Transverse colon (tissue), 4 donors: ENCODE measurements at regions not wholly inside any gene's neighbourhood (a gene's known extent, or its start where the extent isn't known, plus 50 kb on each side); places are given as distances from the start of the nearest gene placed in this dataset.

Experiments used
- DNase-seq: peaks from one replicate; pipeline ENCODE4 v3.0.0-alpha.2; 2019
- H3K27ac ChIP-seq, 4 donors: fragments of 200-600 bp; sonication (generic); 2 replicates each; pipeline ENCODE4 v1.5.1; 2016 to 2018; ENCODE audit warnings: inconsistent platforms in 4 of 4
- H3K27me3 ChIP-seq: fragments of 200-600 bp; sonication (generic); 2 replicates; pipeline ENCODE4 v1.5.1; 2017; ENCODE audit warnings: inconsistent platforms
- H3K36me3 ChIP-seq, 4 donors: fragments of 200-600 bp; sonication (generic); 2 replicates each; pipeline ENCODE4 v1.5.1; 2017 to 2019; ENCODE audit warnings: inconsistent platforms in 4 of 4
- H3K4me1 ChIP-seq, 4 donors: fragments of 200-600 bp; sonication (generic); 2 replicates each; pipeline ENCODE4 v1.5.1; 2017 to 2020; ENCODE audit warnings: inconsistent platforms in 4 of 4
- H3K4me3 ChIP-seq, 4 donors: fragments of 200-600 bp; sonication (generic); 1 replicate in 1 of 4; 2 replicates in 3 of 4; pipeline versions ENCODE4 v1.5.1 to v1.6.1; 2017 to 2019; ENCODE audit warnings: inconsistent platforms in 4 of 4
- H3K9me3 ChIP-seq, 2 donors: fragments of 200-600 bp; sonication (generic); 2 replicates each; pipeline ENCODE4 v1.5.1; 2017 to 2019; ENCODE audit warnings: inconsistent platforms in 2 of 2
- EP300 ChIP-seq: sonication (generic); formaldehyde crosslinking; IDR thresholded peaks from one replicate; pipeline ENCODE4 v1.6.1; 2017; ENCODE audit warnings: antibody characterized with exemption, low read depth
- POLR2A ChIP-seq: fragments of 450-650 bp; IDR thresholded peaks from one replicate; pipeline ENCODE4 v1.6.1; 2016; ENCODE audit warnings: antibody characterized with exemption, mild to moderate bottlenecking, moderate library complexity
- POLR2AphosphoS5 ChIP-seq, 3 donors: sonication (generic); formaldehyde crosslinking; IDR thresholded peaks; one replicate each; pipeline ENCODE4 v1.6.1; 2016; ENCODE audit warnings: antibody characterized with exemption in 3 of 3
- WGBS, 2 donors: methylation state at CpG; one replicate each; pipeline ENCODE4 v1.1.5; 2018; ENCODE audit warnings: low coverage in 1 of 2; 5-methylcytosine and 5-hydroxymethylcytosine counted together
- in situ Hi-C, 4 donors: fragments of 200-750 bp; cut with MboI; loops; one replicate each; pipeline versions ENCODE4 v1.15.0 to v1.15.1; 2017; ENCODE audit warnings: low sequenced_read_pairs in 3 of 4, low pct_ligation_motif_present in 1 of 4, low pct_unique_long_range_greater_than_20kb in 1 of 4
- intact Hi-C: fragments of 100-400 bp; cut with DNase I; formaldehyde crosslinking; loops from one replicate; pipeline ENCODE4 v1.15.1; 2023; ENCODE audit warnings: low total_unique reads
- TF ChIP-seq, protein P1 (sequence below), 5 experiments: fragments of 200-600 bp in 3 of 5; fragments of 450-650 bp in 2 of 5; sonication (generic) in 3 of 5; IDR thresholded peaks; 1 replicate in 2 of 5; 2 replicates in 3 of 5; pipeline ENCODE4 v1.5.1; 2016 to 2017; ENCODE audit warnings: antibody characterized with exemption in 5 of 5, inconsistent platforms in 3 of 5, mild to moderate bottlenecking in 2 of 5, moderate library complexity in 1 of 5

DNA sequence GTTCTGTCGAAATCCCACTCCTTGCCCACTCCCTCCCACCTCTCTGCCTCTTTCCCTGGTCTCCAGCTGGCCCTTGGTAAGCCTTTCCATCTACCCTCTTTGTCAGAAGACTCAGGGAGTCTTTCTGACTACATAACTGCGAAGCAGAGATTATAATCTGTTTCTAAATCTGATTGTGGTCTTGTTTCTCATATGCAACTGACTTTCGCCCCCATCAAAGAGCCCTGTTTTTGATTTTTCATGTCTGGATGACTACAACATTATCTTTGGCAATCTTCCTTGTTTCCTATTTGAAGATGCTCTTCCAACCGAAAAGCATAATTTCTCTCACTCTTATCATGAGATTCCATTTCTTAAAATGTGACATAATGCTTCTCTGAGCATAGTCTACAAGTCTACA lies 218.2 kb upstream of the ADAMTSL1 start:
- H3K4me1 ChIP-seq = peaks cover 0 to 16% (median 0%) of the 10 kb centered on the region in 4 donors
- H3K4me3 ChIP-seq = no peak overlapping the region
- H3K36me3 ChIP-seq = no peaks in the 10 kb centered on the region
- in situ Hi-C loops = loop anchor here (10.0 to 25.0 kb wide), 4 partner anchors 179 to 779 kb away; partner anchors contain the start of gene SAXO1 (in 1 of the 4)
- H3K9me3 ChIP-seq = no peaks in the 10 kb centered on the region
- no peak overlapping the region for H3K27ac ChIP-seq
- TF ChIP-seq, protein P1, sequence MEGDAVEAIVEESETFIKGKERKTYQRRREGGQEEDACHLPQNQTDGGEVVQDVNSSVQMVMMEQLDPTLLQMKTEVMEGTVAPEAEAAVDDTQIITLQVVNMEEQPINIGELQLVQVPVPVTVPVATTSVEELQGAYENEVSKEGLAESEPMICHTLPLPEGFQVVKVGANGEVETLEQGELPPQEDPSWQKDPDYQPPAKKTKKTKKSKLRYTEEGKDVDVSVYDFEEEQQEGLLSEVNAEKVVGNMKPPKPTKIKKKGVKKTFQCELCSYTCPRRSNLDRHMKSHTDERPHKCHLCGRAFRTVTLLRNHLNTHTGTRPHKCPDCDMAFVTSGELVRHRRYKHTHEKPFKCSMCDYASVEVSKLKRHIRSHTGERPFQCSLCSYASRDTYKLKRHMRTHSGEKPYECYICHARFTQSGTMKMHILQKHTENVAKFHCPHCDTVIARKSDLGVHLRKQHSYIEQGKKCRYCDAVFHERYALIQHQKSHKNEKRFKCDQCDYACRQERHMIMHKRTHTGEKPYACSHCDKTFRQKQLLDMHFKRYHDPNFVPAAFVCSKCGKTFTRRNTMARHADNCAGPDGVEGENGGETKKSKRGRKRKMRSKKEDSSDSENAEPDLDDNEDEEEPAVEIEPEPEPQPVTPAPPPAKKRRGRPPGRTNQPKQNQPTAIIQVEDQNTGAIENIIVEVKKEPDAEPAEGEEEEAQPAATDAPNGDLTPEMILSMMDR (IDR thresholded peaks at IDR 0.05) = no peak
- TF ChIP-seq EP300 (no peak), POLR2AphosphoS5 (IDR thresholded peaks at IDR 0.05) (no peak), POLR2A (no peak)
- DNase-seq = no peak
- intact Hi-C loops = loop anchor here (5.0 kb wide), 2 partner anchors 182 to 777 kb away; partner anchors contain the start of gene SAXO1
- WGBS, 2 donors = 57 to 61% methylated on average over 4 of the region's 4 CpGs
- no peaks in the 10 kb centered on the region for H3K27me3 ChIP-seq

DNA sequence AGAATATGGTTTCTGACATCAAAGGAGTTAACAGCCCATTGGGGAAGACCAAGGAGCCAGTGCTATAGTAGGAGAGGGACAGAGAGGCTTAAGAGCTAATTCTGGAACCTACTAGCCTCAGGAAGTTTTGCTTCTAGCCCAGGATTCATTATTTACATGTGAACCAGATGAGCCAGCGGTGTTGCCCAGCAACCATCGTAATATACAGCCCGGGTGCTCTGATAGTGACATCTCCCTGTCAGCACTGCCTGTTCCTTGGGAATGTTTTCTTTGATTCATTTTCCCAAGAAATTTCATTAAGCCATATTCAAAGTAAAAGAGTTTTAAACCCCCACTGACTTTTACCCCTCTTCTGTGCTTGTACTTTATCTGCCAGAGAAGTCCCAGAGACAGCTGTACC lies 217.4 kb upstream of the ADAMTSL1 start:
- intact Hi-C loops = loop anchor here (5.0 kb wide), 2 partner anchors 181 to 776 kb away; partner anchors contain the start of gene SAXO1

DNA sequence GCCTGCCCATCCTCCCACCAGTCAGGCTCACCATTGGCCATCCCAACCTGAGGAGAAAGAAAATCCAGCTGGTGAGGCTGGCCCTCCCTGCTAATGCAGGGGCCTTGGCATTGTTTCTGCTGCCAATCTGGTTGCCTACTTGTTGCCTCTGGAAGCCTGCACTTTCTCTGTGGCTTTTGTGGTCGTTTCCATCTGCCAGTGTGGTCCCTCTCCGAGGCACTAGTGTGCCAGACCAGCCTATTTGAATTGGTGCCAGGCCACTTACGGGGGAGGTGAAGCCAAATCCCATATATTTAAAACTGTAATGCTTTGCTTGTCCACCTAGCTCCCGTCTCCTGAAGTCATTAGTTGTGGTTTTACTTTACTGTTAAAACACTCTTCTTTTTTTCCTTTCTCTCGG lies 213.4 kb upstream of the ADAMTSL1 start:
- in situ Hi-C loops = loop anchor here in 3 of 4 donors (25.0 kb wide), 1 partner anchor 177 kb away; no protein-coding TSS in a partner anchor

More for the DNA sequence above, 217.4 kb upstream of the ADAMTSL1 start:
- Histone ChIP-seq H3K9me3 (no peaks in the 10 kb centered on the region), H3K4me1 (peaks cover 0 to 16% (median 0%) of the 10 kb centered on the region in 4 donors), H3K27ac (no peak overlapping the region), H3K36me3 (no peaks in the 10 kb centered on the region), H3K27me3 (no peaks in the 10 kb centered on the region), H3K4me3 (no peak overlapping the region)
- WGBS, 2 donors = 56% methylated on average over 3 of the region's 3 CpGs; no CpG with 5 or more reads in 1 of the 2 donors
- no peak for DNase-seq
- in situ Hi-C loops = loop anchor here (10.0 to 25.0 kb wide), 4 partner anchors 178 to 778 kb away; partner anchors contain the start of gene SAXO1 (in 1 of the 4)
- TF ChIP-seq POLR2A (no peak), EP300 (no peak), POLR2AphosphoS5 (IDR thresholded peaks at IDR 0.05) (no peak)
- TF ChIP-seq, protein P1 (IDR thresholded peaks at IDR 0.05) = no peak

DNA sequence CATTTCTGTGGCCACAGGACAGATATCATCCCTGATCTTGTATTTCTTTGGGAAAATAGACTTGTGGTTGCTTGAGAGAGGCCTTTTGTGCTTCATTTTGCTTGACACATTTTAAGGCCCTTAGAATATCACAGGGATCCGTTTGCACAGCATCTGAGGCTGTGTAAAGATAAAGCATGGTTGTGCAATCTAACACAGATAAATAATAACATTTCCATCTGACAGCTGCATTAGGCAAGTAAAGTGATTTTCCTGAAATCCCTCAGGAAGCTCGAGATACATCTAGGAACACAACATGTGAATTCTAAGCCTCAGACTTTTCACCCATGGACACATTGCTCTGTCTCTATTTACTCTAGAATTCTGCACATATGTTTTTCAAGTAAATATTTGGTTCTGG lies 212.8 kb upstream of the ADAMTSL1 start:
- intact Hi-C loops = no loop called here
- H3K4me3 ChIP-seq = no peak overlapping the region
- in situ Hi-C loops = loop anchor here in 3 of 4 donors (25.0 kb wide), 1 partner anchor 176 kb away; no protein-coding TSS in a partner anchor
- TF ChIP-seq POLR2AphosphoS5 (IDR thresholded peaks at IDR 0.05) (no peak), POLR2A (no peak), EP300 (no peak)
- TF ChIP-seq, protein P1 (IDR thresholded peaks at IDR 0.05) = no peak
- H3K27me3 ChIP-seq = no peaks in the 10 kb centered on the region
- H3K36me3 ChIP-seq = no peaks in the 10 kb centered on the region
- peaks cover 0 to 10% (median 0%) of the 10 kb centered on the region in 4 donors for H3K4me1 ChIP-seq
- no peaks in the 10 kb centered on the region for H3K9me3 ChIP-seq
- no peak overlapping the region for H3K27ac ChIP-seq
- no peak for DNase-seq
- WGBS, 2 donors = 33 to 43% methylated on average over 2 of the region's 2 CpGs

More for the DNA sequence above, 213.4 kb upstream of the ADAMTSL1 start:
- H3K36me3 ChIP-seq = no peaks in the 10 kb centered on the region
- H3K27me3 ChIP-seq = no peaks in the 10 kb centered on the region
- intact Hi-C loops = no loop called here
- no peaks in the 10 kb centered on the region for H3K9me3 ChIP-seq
- WGBS, 2 donors = 39 to 40% methylated on average over 4 to 5 of the region's 5 CpGs
- TF ChIP-seq POLR2A = no peak
- TF ChIP-seq, protein P1 (IDR thresholded peaks at IDR 0.05) = no peak
- no peak for TF ChIP-seq POLR2AphosphoS5 (IDR thresholded peaks at IDR 0.05)
- TF ChIP-seq EP300 = no peak
- no peak for DNase-seq
- peaks cover 0 to 10% (median 0%) of the 10 kb centered on the region in 4 donors for H3K4me1 ChIP-seq
- no peak overlapping the region for H3K27ac ChIP-seq
- no peak overlapping the region for H3K4me3 ChIP-seq
